Fibroblast of the aortic adventitia (primary cell): ENCODE measurements at regions not wholly inside any gene's neighbourhood (a gene's known extent, or its start where the extent isn't known, plus 50 kb on each side); places are given as distances from the start of the nearest gene placed in this dataset.
A peak's percentile ranks its signal among the peaks of the same experiment; 100 is the strongest.
"Not testable (repeated sequence)": the region's sequence is repeated elsewhere in the genome, so short reads cannot be mapped to it uniquely, and the experiment has no call there.

Experiments used
- DNase-seq: peaks from one replicate; pipeline ENCODE4 v3.0.0-alpha.2; 2010; ENCODE audit warnings: low read depth
- H3K4me3 ChIP-seq: 2 replicates; pipeline ENCODE4 v1.5.1; 2011; ENCODE audit warnings: low read depth, mild to moderate bottlenecking, control low read depth, low read length, moderate library complexity
- TF ChIP-seq, protein P1 (sequence below): IDR thresholded peaks from 2 replicates; pipeline ENCODE4 v1.5.1; 2011; ENCODE audit warnings: mild to moderate bottlenecking, low read length, control low read depth, inconsistent platforms; ENCODE audit not compliant: insufficient read depth

DNA sequence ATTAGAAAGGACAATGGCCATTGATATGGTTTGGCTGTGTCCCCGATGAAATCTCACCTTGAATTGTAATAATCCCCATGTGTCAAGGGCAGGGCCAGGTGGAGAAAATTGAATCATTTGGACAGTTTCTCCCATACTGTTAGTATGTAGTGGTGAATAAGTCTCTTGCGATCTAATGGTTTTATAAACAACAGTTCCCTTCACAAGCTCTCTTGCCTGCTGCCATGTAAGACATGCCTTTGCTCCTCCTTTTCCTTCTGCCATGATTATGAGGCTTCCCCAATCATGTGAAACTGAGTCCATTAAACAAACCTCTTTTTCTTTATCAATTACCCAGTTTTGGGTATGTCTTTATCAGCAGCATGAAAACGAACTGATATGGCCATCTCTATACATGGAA, 302.7 kb downstream of the SFMBT2 start:
- TF ChIP-seq, protein P1, sequence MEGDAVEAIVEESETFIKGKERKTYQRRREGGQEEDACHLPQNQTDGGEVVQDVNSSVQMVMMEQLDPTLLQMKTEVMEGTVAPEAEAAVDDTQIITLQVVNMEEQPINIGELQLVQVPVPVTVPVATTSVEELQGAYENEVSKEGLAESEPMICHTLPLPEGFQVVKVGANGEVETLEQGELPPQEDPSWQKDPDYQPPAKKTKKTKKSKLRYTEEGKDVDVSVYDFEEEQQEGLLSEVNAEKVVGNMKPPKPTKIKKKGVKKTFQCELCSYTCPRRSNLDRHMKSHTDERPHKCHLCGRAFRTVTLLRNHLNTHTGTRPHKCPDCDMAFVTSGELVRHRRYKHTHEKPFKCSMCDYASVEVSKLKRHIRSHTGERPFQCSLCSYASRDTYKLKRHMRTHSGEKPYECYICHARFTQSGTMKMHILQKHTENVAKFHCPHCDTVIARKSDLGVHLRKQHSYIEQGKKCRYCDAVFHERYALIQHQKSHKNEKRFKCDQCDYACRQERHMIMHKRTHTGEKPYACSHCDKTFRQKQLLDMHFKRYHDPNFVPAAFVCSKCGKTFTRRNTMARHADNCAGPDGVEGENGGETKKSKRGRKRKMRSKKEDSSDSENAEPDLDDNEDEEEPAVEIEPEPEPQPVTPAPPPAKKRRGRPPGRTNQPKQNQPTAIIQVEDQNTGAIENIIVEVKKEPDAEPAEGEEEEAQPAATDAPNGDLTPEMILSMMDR = no peak
- no peak overlapping the region for H3K4me3 ChIP-seq

DNA sequence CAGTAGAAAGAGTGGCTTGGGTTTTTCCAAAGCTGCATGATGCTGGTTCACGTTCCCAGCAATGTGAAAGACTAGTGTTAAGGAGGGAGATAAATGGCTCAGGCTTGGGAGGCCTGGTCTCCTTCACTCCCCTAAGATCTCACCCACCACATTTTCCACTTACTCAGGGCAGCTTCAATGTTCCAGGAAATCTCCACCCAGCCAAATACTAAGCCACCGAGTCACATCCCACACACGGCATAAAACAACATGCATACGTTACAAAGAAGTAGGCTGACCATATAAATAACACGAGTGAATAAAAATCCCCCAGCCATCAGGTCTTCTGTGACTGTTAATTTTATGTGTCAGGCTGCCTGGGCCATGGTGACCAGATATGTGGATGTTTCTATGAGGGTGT, 303.5 kb downstream of the SFMBT2 start:
- H3K4me3 ChIP-seq = no peak overlapping the region
- TF ChIP-seq, protein P1 = no peak
- DNase-seq = peak; percentile 63

More for the DNA sequence above, 302.7 kb downstream of the SFMBT2 start:
- no peak for DNase-seq

DNA sequence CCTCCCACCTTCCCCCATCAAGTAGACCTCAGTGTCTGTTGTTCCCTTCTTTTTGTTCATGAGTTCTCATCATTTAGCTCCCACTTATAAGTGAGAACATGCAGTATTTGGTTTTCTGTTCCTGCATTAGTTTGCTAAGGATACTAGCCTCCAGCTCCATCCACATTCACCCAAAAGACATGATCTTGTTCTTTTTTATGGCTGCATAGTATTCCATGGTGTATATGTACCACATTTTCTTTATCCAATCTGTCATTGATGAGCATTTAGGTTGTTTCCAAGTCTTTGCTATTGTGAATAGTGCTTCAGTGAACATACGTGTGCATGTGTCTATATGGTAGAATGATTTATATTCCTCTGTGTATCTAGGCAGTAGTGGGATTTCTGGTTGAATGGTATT, 306.5 kb downstream of the SFMBT2 start:
- H3K4me3 ChIP-seq = not testable (repeated sequence)

DNA sequence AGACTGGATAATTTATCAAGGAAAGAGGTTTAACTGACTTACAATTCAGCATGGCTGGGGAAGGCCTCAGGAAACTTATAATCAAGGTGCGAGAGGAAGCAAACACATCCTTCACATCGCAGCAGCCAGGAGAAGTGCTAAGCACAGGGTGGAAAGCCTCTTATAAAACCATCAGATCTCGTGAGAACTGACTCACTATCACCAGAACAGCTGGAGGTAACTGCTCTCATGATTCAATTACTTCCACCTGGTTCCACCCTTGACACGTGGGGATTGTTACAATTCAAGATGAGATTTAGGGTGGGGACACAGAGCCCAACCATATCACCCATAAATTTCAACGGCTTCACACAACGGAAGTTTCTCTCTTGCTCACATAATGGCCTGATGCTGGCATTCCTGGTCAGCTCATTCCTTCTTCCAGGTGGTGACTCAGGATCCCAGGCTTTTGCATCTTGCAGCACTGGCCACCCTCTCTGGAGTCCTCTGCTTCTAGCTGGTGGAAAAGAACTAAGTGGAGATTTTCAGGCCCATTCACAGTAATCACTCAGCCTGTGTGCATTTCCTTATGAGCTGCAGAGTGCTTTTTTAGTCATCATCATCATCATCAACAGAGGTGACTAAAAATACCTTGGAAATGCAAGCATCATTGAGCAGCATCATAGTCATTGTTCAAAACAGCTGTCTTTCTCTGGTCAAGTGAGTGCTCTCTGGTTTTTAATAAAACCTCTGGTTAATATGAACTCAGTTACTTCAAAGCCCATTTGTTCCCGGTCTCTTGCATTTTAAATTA, 308.1 kb downstream of the SFMBT2 start:
- H3K4me3 ChIP-seq = no peak overlapping the region
- DNase-seq = no peak
- TF ChIP-seq, protein P1 = no peak

More for the DNA sequence above, 306.5 kb downstream of the SFMBT2 start:
- not testable (repeated sequence) for DNase-seq

DNA sequence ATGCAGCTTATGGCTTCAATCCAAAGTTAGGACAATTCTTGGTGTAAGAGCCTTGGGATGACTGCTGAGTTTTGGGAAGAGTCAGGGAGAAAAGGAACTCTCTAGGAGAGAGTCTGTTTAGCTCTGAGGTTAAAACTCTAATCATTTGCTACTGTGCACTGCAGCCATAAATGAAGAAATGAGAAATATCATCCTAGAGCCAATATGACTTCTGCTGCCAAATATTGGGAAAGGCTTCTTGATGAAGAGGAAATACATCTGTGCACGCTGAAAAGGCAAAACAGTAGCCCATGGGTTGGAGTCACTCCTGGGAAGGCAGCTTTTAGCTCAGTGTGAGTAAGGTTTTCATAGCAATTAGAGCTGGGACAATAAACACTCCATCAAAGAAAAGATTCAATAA, 308.8 kb downstream of the SFMBT2 start:
- TF ChIP-seq, protein P1 = no peak
- no peak overlapping the region for H3K4me3 ChIP-seq
- peak; percentile 31 for DNase-seq

DNA sequence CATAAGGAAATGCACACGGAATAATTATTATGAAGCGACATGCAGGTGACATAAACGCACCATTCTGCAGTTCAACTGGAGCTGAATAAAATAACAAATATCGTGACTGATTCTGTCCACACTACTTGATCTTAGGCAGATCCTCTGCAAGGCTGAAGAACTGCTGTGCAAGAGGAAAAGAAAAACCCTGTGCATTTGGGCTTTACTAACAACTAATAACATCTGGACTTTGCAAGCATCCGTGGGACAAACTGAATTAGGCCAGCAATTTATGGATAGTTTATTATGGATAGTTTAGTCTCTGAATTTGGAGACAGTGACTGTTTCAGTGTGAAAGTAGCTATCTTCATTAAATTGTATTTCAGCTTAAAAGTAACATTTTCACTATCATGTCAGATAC, 309.4 kb downstream of the SFMBT2 start:
- no peak overlapping the region for H3K4me3 ChIP-seq
- TF ChIP-seq, protein P1 = no peak

DNA sequence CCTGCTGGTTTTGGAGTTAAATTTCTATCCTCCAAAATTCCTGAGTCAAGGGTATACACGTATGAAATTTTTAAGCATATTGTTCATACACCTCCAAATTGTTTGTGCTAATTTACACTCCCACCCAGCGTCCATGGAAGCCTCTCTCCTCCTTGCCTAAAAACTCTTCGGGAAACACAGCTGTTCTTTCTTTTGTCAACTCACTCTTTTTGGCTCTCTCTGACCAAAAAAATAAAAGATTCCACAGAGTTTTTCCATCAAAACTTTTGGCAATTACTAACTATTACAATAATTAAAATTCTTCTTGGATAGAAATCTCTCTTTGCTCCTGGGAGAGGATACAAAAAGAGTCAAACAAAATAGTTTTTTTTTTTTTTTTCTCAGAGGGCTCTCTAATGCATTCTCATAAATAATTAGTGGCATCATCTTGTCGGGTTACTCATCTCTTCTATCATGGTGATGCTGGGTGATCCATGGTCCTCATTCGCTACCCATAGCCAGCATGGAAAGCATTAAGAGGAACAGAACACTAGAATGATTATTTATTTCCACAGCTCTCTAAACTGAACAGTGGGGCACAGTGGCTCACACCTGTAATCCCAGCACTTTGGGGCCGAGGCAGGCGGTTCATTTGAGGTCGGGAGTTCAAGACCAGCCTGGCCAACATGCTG, 310.7 kb downstream of the SFMBT2 start:
- H3K4me3 ChIP-seq = no peak overlapping the region
- TF ChIP-seq, protein P1 = no peak
- DNase-seq = no peak

More for the DNA sequence above, 309.4 kb downstream of the SFMBT2 start:
- no peak for DNase-seq
